OCI-LY1 (cell line): ENCODE measurements at regions not wholly inside any gene's neighbourhood (a gene's known extent, or its start where the extent isn't known, plus 50 kb on each side); places are given as distances from the start of the nearest gene placed in this dataset.
A peak's percentile ranks its signal among the peaks of the same experiment; 100 is the strongest.
"Not testable (repeated sequence)": the region's sequence is repeated elsewhere in the genome, so short reads cannot be mapped to it uniquely, and the experiment has no call there.

ENCODE experiments used
- H2AFZ ChIP-seq: fragments of 200-600 bp; sonication (generic), shearing (Covaris generic); 2 replicates; pipeline ENCODE4 v1.6.0; 2014; ENCODE audit warnings: antibody characterized with exemption, mild to moderate bottlenecking, low read length
- H3F3A ChIP-seq: fragments of 200-600 bp; sonication (generic), shearing (Covaris generic); 2 replicates; pipeline ENCODE4 v1.6.0; 2014; ENCODE audit warnings: mild to moderate bottlenecking, antibody characterized with exemption, low read length, moderate library complexity; ENCODE audit not compliant: insufficient read depth
- H3K27ac ChIP-seq: fragments of 200-600 bp; sonication (generic); 2 replicates; pipeline ENCODE4 v1.5.1; 2014; ENCODE audit warnings: low read length, mixed run types, mild to moderate bottlenecking, low read depth; ENCODE audit not compliant: poor library complexity, severe bottlenecking
- H3K27me3 ChIP-seq: fragments of 200-600 bp; sonication (generic); 2 replicates; pipeline ENCODE4 v1.6.0; 2014; ENCODE audit warnings: antibody characterized with exemption, mild to moderate bottlenecking, low read length, moderate library complexity; ENCODE audit not compliant: insufficient read depth
- H3K36me3 ChIP-seq: fragments of 200-600 bp; sonication (generic); 2 replicates; pipeline ENCODE4 v1.6.1; 2014; ENCODE audit warnings: mild to moderate bottlenecking, antibody characterized with exemption, low read length, moderate library complexity, mixed read lengths; ENCODE audit not compliant: insufficient read depth
- H3K4me1 ChIP-seq: fragments of 200-600 bp; sonication (generic); 2 replicates; pipeline ENCODE4 v1.5.1; 2014; ENCODE audit warnings: mild to moderate bottlenecking, low read length, moderate library complexity; ENCODE audit not compliant: insufficient read depth, severe bottlenecking
- H3K4me2 ChIP-seq: fragments of 200-600 bp; sonication (generic), shearing (Covaris generic); 2 replicates; pipeline ENCODE4 v1.6.1; 2014; ENCODE audit warnings: low read length
- H3K4me3 ChIP-seq: fragments of 200-600 bp; sonication (generic); 2 replicates; pipeline ENCODE4 v1.5.1; 2014; ENCODE audit warnings: low read length, low read depth, mild to moderate bottlenecking, mixed read lengths; ENCODE audit not compliant: poor library complexity, severe bottlenecking
- H3K79me2 ChIP-seq: fragments of 200-600 bp; shearing (Covaris generic); 2 replicates; pipeline ENCODE4 v1.6.1; 2016; ENCODE audit warnings: mixed run types, low read length, mixed read lengths; ENCODE audit not compliant: insufficient read depth
- H3K9ac ChIP-seq: fragments of 200-600 bp; sonication (generic), shearing (Covaris generic); 2 replicates; pipeline ENCODE4 v1.6.1; 2014; ENCODE audit warnings: mild to moderate bottlenecking, low read length, mixed read lengths
- H3K9me2 ChIP-seq: fragments of 200-600 bp; sonication (generic), shearing (Covaris generic); 2 replicates; pipeline ENCODE4 v1.6.1; 2014; ENCODE audit warnings: low read depth, mild to moderate bottlenecking, low read length, mixed read lengths
- H3K9me3 ChIP-seq: fragments of 200-600 bp; shearing (Covaris generic); 2 replicates; pipeline ENCODE4 v1.6.1; 2014; ENCODE audit warnings: low read length, mixed read lengths
- H4K20me1 ChIP-seq: fragments of 200-600 bp; sonication (generic), shearing (Covaris generic); 2 replicates; pipeline ENCODE4 v1.6.0; 2016; ENCODE audit warnings: mild to moderate bottlenecking, low read length; ENCODE audit not compliant: insufficient read depth
- CTCF ChIP-seq: fragments of 200-600 bp; sonication (generic), shearing (Covaris generic); IDR thresholded peaks from 2 replicates; pipeline ENCODE4 v1.5.1; 2017; ENCODE audit warnings: mild to moderate bottlenecking, antibody characterized with exemption, low read length, moderate library complexity, mixed read lengths
- EZH2 ChIP-seq: fragments of 200-600 bp; sonication (generic), shearing (Covaris generic); IDR thresholded peaks from 2 replicates; pipeline ENCODE4 v1.8.0; 2017; ENCODE audit warnings: borderline replicate concordance, mixed run types, mild to moderate bottlenecking, antibody characterized with exemption, low read length, moderate library complexity, mixed read lengths

- Histone ChIP-seq H4K20me1 (no peaks in the 10 kb centered on the region), H2AFZ (peak overlapping the region; percentile 28; the same call in 1 of the 2 replicates), H3K36me3 (no peaks in the 10 kb centered on the region), H3F3A (no peaks in the 10 kb centered on the region), H3K27me3 (no peaks in the 10 kb centered on the region), H3K9me3 (no peaks in the 10 kb centered on the region), H3K79me2 (no peaks in the 10 kb centered on the region), H3K4me3 (no peak overlapping the region), H3K27ac (no peak overlapping the region), H3K9ac (no peak overlapping the region), H3K9me2 (no peaks in the 10 kb centered on the region; the same call in 1 of the 2 replicates), H3K4me2 (no peak overlapping the region; the same call in 1 of the 2 replicates), H3K4me1 (peaks cover 18% of the 10 kb centered on the region)
- TF ChIP-seq CTCF (no peak), EZH2 (no peak)
Observed at GRCh38 chr2:52264911-52265310, 1233.0 kb upstream of the NRXN1 start.

DNA sequence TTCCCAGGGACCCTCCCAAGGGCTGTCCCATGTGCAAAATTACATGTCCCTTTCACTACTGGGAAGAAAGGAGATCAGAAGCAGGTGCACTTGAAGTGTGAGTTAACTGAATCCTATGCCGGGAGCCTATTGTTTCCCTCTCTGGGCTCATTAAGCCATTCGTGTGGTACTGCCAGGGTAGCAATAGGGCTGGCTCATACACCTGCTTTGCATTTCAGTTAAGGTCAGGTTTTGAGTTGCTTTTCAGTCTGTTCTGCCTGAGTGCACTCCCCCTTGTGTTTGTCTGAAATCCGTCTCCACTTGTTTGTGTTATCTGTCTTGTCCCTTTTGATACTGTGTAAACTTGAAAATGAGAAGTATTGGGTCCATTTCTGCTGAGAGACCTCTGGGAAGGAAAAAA, 1232.6 kb upstream of the NRXN1 start:
- Histone ChIP-seq H3K27ac (peak overlapping the region; percentile 75), H3F3A (no peaks in the 10 kb centered on the region), H3K9me3 (no peaks in the 10 kb centered on the region), H3K9me2 (no peaks in the 10 kb centered on the region; the same call in 1 of the 2 replicates), H3K4me1 (peaks cover 18% of the 10 kb centered on the region), H3K9ac (no peak overlapping the region), H3K4me2 (no peak overlapping the region; the same call in 1 of the 2 replicates), H3K27me3 (no peaks in the 10 kb centered on the region), H2AFZ (0 out of 2 replicates have a peak overlapping the region, but pooled peaks have one; percentile 41), H3K79me2 (no peaks in the 10 kb centered on the region), H3K4me3 (no peak overlapping the region), H4K20me1 (no peaks in the 10 kb centered on the region), H3K36me3 (no peaks in the 10 kb centered on the region)
- TF ChIP-seq EZH2 (no peak), CTCF (no peak)

DNA sequence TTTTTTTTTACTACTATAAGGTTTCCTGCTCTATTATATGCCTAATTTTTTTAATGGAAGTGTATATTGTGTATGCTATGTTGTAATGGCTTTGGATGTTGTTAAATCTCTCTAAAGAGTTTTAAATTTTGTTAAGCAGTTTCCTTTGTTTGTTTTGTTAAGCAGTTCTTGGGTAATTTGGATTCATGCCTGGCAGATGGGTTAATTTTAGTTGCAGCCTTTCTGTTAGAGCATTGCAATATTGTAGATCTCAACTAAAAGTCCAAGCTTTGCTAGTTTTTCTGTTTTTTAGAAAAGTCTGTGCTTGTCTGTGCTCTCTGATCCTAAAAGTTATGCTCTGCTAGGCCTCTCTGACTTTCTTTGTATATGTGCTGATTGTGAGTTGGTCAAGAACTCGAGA, 1229.0 kb upstream of the NRXN1 start:
- Histone ChIP-seq H3F3A (no peaks in the 10 kb centered on the region), H3K9ac (no peak overlapping the region), H3K4me2 (no peak overlapping the region), H3K36me3 (no peaks in the 10 kb centered on the region), H3K4me1 (peaks cover 18% of the 10 kb centered on the region), H3K27me3 (no peaks in the 10 kb centered on the region), H2AFZ (no peak overlapping the region), H3K27ac (no peak overlapping the region), H3K9me2 (no peaks in the 10 kb centered on the region; the same call in 1 of the 2 replicates), H3K4me3 (no peak overlapping the region), H4K20me1 (no peaks in the 10 kb centered on the region), H3K79me2 (no peaks in the 10 kb centered on the region), H3K9me3 (no peaks in the 10 kb centered on the region)
- no peak for TF ChIP-seq EZH2
- TF ChIP-seq CTCF: no peak

DNA sequence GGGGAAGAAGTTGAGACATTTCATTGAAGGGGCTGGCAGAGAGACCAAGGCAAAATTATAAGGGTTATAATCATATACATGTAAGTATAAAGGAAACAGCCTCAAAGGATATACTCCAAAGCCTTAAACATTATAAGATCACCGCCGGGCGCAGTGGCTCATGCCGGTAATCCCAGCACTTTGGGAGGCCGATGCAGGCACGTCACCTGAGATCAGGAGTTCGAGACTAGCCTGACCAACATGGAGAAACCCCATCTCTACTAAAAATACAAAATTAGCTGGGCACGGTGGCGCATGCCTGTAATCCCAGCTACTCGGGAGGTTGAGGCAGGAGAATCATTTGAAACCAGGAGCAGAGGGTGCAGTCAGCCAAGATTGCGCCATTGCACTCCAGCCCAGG, 1227.0 kb upstream of the NRXN1 start:
- H3K9me3 ChIP-seq, H3K27me3 ChIP-seq, H3K36me3 ChIP-seq, H3K4me3 ChIP-seq, H2AFZ ChIP-seq, H3K27ac ChIP-seq, H3K79me2 ChIP-seq, H4K20me1 ChIP-seq, H3K4me1 ChIP-seq, H3K4me2 ChIP-seq, H3F3A ChIP-seq, H3K9ac ChIP-seq, H3K9me2 ChIP-seq: not testable (repeated sequence)
